ENCODE measurements at regions not wholly inside any gene's neighbourhood (a gene's known extent, or its start where the extent isn't known, plus 50 kb on each side); places are given as distances from the start of the nearest gene placed in this dataset.

DNA sequence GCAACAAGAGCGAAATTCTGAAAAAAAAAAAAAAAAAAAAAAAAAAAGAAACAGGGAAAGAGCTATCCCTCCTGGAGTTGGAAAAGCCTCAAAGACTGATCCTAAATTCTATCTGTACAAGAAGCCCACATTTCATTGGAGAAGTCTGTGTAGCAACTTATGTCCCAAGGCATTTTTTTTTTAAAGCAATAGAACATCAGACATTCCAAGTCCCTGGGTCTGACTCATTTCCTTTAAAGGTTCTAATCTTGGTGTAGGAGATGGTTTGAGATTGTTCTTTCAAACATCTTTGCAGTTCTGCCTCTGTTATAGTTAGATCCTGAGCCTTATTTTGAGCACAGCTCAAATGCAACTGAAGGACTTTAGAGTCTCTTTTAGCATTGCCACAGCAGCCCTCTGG, 706.5 kb upstream of the MIR17HG start:
- TF ChIP-seq, protein P1, sequence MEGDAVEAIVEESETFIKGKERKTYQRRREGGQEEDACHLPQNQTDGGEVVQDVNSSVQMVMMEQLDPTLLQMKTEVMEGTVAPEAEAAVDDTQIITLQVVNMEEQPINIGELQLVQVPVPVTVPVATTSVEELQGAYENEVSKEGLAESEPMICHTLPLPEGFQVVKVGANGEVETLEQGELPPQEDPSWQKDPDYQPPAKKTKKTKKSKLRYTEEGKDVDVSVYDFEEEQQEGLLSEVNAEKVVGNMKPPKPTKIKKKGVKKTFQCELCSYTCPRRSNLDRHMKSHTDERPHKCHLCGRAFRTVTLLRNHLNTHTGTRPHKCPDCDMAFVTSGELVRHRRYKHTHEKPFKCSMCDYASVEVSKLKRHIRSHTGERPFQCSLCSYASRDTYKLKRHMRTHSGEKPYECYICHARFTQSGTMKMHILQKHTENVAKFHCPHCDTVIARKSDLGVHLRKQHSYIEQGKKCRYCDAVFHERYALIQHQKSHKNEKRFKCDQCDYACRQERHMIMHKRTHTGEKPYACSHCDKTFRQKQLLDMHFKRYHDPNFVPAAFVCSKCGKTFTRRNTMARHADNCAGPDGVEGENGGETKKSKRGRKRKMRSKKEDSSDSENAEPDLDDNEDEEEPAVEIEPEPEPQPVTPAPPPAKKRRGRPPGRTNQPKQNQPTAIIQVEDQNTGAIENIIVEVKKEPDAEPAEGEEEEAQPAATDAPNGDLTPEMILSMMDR (IDR thresholded peaks at IDR 0.05 in 2 of 3, conservative IDR thresholded peaks at IDR 0.05 in 1 of 3; ENCODE audit: borderline replicate concordance in 1 of 3, insufficient read depth in 1 of 3, low read depth in 2 of 3, low read length in 2 of 3), result no peak
- TF ChIP-seq, protein P2, sequence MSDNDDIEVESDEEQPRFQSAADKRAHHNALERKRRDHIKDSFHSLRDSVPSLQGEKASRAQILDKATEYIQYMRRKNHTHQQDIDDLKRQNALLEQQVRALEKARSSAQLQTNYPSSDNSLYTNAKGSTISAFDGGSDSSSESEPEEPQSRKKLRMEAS (IDR thresholded peaks at IDR 0.05), result no peak
- no peak for TF ChIP-seq EZH2 (IDR thresholded peaks at IDR 0.05)
- no peak for TF ChIP-seq ELF1 (IDR thresholded peaks at IDR 0.05; ENCODE audit: borderline replicate concordance, low read depth)
- no peak for TF ChIP-seq POLR2A (IDR thresholded peaks at IDR 0.05; ENCODE audit: borderline replicate concordance, extremely low read depth, insufficient read depth, insufficient read length)
- no peak for TF ChIP-seq CEBPB (IDR thresholded peaks at IDR 0.05; ENCODE audit: low read depth)
- TF ChIP-seq POLR2AphosphoS5 (IDR thresholded peaks at IDR 0.05; ENCODE audit: low read depth, low read length), result no peak
- TF ChIP-seq EGR1 (IDR thresholded peaks at IDR 0.05; ENCODE audit: low read depth), result no peak
- TF ChIP-seq ZNF274 (IDR thresholded peaks at IDR 0.05; ENCODE audit: low read depth, low read length), result no peak
- TF ChIP-seq, protein P3, sequence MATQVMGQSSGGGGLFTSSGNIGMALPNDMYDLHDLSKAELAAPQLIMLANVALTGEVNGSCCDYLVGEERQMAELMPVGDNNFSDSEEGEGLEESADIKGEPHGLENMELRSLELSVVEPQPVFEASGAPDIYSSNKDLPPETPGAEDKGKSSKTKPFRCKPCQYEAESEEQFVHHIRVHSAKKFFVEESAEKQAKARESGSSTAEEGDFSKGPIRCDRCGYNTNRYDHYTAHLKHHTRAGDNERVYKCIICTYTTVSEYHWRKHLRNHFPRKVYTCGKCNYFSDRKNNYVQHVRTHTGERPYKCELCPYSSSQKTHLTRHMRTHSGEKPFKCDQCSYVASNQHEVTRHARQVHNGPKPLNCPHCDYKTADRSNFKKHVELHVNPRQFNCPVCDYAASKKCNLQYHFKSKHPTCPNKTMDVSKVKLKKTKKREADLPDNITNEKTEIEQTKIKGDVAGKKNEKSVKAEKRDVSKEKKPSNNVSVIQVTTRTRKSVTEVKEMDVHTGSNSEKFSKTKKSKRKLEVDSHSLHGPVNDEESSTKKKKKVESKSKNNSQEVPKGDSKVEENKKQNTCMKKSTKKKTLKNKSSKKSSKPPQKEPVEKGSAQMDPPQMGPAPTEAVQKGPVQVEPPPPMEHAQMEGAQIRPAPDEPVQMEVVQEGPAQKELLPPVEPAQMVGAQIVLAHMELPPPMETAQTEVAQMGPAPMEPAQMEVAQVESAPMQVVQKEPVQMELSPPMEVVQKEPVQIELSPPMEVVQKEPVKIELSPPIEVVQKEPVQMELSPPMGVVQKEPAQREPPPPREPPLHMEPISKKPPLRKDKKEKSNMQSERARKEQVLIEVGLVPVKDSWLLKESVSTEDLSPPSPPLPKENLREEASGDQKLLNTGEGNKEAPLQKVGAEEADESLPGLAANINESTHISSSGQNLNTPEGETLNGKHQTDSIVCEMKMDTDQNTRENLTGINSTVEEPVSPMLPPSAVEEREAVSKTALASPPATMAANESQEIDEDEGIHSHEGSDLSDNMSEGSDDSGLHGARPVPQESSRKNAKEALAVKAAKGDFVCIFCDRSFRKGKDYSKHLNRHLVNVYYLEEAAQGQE (IDR thresholded peaks at IDR 0.05; ENCODE audit: low read depth), result no peak
- no peak for TF ChIP-seq ZFX (IDR thresholded peaks at IDR 0.05)
- TF ChIP-seq SP1 (IDR thresholded peaks at IDR 0.05; ENCODE audit: low read depth), result no peak

Measured in HCT116 (cell line).